ENCODE measurements at regions not wholly inside any gene's neighbourhood (a gene's known extent, or its start where the extent isn't known, plus 50 kb on each side); places are given as distances from the start of the nearest gene placed in this dataset.

GRCh38 chrX:140362861-140363260 is 142.0 kb downstream of the SOX3 start:
- no peaks in the 10 kb centered on the region for H3K36me3 ChIP-seq (ENCODE audit: insufficient read depth, low read length)
- no peaks in the 10 kb centered on the region for H3K4me1 ChIP-seq (ENCODE audit: insufficient read depth, low read length, severe bottlenecking)
- H3K79me2 ChIP-seq (ENCODE audit: insufficient read depth, low read length), result no peaks in the 10 kb centered on the region
- H4K20me1 ChIP-seq (ENCODE audit: insufficient read depth, low read length), result no peaks in the 10 kb centered on the region
- no peaks in the 10 kb centered on the region for H3F3A ChIP-seq (ENCODE audit: insufficient read depth, low read length)
- no peak overlapping the region for H2AFZ ChIP-seq (ENCODE audit: low read length)
- no peak overlapping the region for H3K9ac ChIP-seq (ENCODE audit: low read length)
- H3K27ac ChIP-seq (ENCODE audit: low read depth, low read length, poor library complexity, severe bottlenecking), result no peak overlapping the region
- TF ChIP-seq, protein P1, sequence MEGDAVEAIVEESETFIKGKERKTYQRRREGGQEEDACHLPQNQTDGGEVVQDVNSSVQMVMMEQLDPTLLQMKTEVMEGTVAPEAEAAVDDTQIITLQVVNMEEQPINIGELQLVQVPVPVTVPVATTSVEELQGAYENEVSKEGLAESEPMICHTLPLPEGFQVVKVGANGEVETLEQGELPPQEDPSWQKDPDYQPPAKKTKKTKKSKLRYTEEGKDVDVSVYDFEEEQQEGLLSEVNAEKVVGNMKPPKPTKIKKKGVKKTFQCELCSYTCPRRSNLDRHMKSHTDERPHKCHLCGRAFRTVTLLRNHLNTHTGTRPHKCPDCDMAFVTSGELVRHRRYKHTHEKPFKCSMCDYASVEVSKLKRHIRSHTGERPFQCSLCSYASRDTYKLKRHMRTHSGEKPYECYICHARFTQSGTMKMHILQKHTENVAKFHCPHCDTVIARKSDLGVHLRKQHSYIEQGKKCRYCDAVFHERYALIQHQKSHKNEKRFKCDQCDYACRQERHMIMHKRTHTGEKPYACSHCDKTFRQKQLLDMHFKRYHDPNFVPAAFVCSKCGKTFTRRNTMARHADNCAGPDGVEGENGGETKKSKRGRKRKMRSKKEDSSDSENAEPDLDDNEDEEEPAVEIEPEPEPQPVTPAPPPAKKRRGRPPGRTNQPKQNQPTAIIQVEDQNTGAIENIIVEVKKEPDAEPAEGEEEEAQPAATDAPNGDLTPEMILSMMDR (IDR thresholded peaks at IDR 0.05; ENCODE audit: low read length), result no peak
- no peak for TF ChIP-seq EZH2 (IDR thresholded peaks at IDR 0.05; ENCODE audit: borderline replicate concordance, low read length)
- H3K4me3 ChIP-seq (ENCODE audit: low read depth, low read length, poor library complexity, severe bottlenecking), result no peak overlapping the region
- H3K9me3 ChIP-seq (ENCODE audit: low read length), result no peaks in the 10 kb centered on the region
- no peaks in the 10 kb centered on the region for H3K9me2 ChIP-seq (ENCODE audit: low read depth, low read length)
- H3K27me3 ChIP-seq (ENCODE audit: insufficient read depth, low read length), result no peaks in the 10 kb centered on the region
- no peak overlapping the region for H3K4me2 ChIP-seq (ENCODE audit: low read length)

DNA sequence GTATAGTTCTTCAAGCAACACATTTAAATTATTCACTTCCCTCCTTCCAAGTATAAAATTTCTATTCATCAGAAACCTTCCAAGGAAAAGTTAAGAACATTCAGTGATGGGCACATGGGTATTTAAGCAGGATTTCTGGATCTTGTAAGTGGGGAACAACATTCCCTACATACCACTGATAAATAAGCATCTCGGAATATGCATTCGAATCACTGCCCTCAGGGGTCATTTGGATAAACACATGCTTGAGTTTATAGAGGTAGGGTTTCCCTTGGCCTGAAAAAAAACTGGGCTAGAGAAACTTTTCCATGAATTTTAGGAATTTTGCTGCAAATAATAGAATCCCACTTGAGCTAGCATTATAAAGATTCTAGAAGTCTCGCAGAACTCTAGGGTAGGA is 143.9 kb downstream of the SOX3 start:
- no peak overlapping the region for H3K4me3 ChIP-seq (ENCODE audit: low read depth, low read length, poor library complexity, severe bottlenecking)
- no peaks in the 10 kb centered on the region for H3K27me3 ChIP-seq (ENCODE audit: insufficient read depth, low read length)
- H3K27ac ChIP-seq (ENCODE audit: low read depth, low read length, poor library complexity, severe bottlenecking), result no peak overlapping the region
- no peak for TF ChIP-seq EZH2 (IDR thresholded peaks at IDR 0.05; ENCODE audit: borderline replicate concordance, low read length)
- TF ChIP-seq, protein P1 (IDR thresholded peaks at IDR 0.05; ENCODE audit: low read length), result no peak
- no peak overlapping the region for H2AFZ ChIP-seq (ENCODE audit: low read length)
- no peaks in the 10 kb centered on the region for H3K36me3 ChIP-seq (ENCODE audit: insufficient read depth, low read length)
- H3K9me3 ChIP-seq (ENCODE audit: low read length), result no peaks in the 10 kb centered on the region
- no peak overlapping the region for H3K9ac ChIP-seq (ENCODE audit: low read length)
- no peaks in the 10 kb centered on the region for H3F3A ChIP-seq (ENCODE audit: insufficient read depth, low read length)
- H3K79me2 ChIP-seq (ENCODE audit: insufficient read depth, low read length), result no peaks in the 10 kb centered on the region
- no peaks in the 10 kb centered on the region for H4K20me1 ChIP-seq (ENCODE audit: insufficient read depth, low read length)
- no peaks in the 10 kb centered on the region for H3K9me2 ChIP-seq (ENCODE audit: low read depth, low read length)
- no peaks in the 10 kb centered on the region for H3K4me1 ChIP-seq (ENCODE audit: insufficient read depth, low read length, severe bottlenecking)
- H3K4me2 ChIP-seq (ENCODE audit: low read length), result no peak overlapping the region

- TF ChIP-seq, protein P1 (IDR thresholded peaks at IDR 0.05; ENCODE audit: low read length), result no peak
- no peak for TF ChIP-seq EZH2 (IDR thresholded peaks at IDR 0.05; ENCODE audit: borderline replicate concordance, low read length)
These were observed 144.6 kb downstream of the SOX3 start for GRCh38 chrX:140360284-140360683.

More at GRCh38 chrX:140360284-140360683, 144.6 kb downstream of the SOX3 start:
- Histone ChIP-seq H3K9me3 (ENCODE audit: low read length) (no peaks in the 10 kb centered on the region), H3K4me2 (ENCODE audit: low read length) (no peak overlapping the region), H4K20me1 (ENCODE audit: insufficient read depth, low read length) (no peaks in the 10 kb centered on the region), H3K79me2 (ENCODE audit: insufficient read depth, low read length) (no peaks in the 10 kb centered on the region), H3K27ac (ENCODE audit: low read depth, low read length, poor library complexity, severe bottlenecking) (no peak overlapping the region), H3K27me3 (ENCODE audit: insufficient read depth, low read length) (no peaks in the 10 kb centered on the region), H3K4me3 (ENCODE audit: low read depth, low read length, poor library complexity, severe bottlenecking) (no peak overlapping the region), H3K9ac (ENCODE audit: low read length) (no peak overlapping the region), H3K36me3 (ENCODE audit: insufficient read depth, low read length) (no peaks in the 10 kb centered on the region), H3K9me2 (ENCODE audit: low read depth, low read length) (no peaks in the 10 kb centered on the region), H3K4me1 (ENCODE audit: insufficient read depth, low read length, severe bottlenecking) (no peaks in the 10 kb centered on the region), H3F3A (ENCODE audit: insufficient read depth, low read length) (no peaks in the 10 kb centered on the region), H2AFZ (ENCODE audit: low read length) (no peak overlapping the region)
